Activated effector memory CD4-positive, alpha-beta T cell treated with anti-CD3 and anti-CD28 coated beads, Interleukin-2, amount 50 U/mL, for 16 hours (primary cell): ENCODE measurements at regions not wholly inside any gene's neighbourhood (a gene's known extent, or its start where the extent isn't known, plus 50 kb on each side); places are given as distances from the start of the nearest gene placed in this dataset.

Experiments
- DNase-seq: peaks from one replicate; pipeline ENCODE4 v3.0.0-alpha.2; 2020

GRCh38 chr17:72303787-72304733 is 183.2 kb downstream of the SOX9 start:
- no peak for DNase-seq

GRCh38 chr17:72304859-72305258 is 184.0 kb downstream of the SOX9 start:
- DNase-seq, result no peak

DNA sequence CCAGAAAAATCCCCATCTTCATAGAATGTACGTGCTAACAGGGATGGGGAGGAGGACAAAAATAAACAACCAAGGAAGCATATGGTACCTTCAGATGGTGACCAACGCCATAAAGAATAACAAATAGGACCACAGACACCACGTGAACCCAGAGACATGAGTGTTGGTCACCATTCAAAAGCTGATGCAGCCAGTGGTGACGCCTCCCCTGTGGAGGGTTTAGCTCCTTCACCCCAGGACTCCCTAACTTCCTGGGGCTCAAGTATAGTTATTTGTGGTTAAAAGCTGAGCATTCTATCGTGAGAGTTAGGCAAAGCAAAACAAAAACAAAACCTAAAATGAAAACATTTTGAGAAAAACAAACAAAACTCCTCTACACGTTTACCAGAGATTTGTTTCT is 184.7 kb downstream of the SOX9 start:
- no peak for DNase-seq

DNA sequence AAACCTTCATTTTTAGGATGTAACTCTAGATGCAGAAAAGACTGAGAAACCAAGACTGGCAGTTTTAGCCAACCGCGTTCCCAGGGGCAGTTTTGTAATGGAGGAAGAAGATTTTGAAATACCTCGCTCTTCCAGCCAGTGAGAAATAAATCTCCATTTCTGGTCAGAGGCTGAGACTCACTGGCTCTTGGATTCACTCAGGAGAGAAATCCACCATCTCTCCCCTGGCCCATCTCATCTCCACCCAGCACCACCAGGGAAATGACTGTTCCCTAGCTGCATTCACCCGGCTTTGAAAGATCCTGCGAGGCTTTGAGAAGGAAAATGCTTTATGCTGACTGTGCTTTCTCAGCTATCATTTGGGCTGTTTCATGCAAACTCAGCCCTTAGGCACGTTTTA is 185.2 kb downstream of the SOX9 start:
- no peak for DNase-seq

GRCh38 chr17:72307836-72308235 is 187.0 kb downstream of the SOX9 start:
- no peak for DNase-seq

DNA sequence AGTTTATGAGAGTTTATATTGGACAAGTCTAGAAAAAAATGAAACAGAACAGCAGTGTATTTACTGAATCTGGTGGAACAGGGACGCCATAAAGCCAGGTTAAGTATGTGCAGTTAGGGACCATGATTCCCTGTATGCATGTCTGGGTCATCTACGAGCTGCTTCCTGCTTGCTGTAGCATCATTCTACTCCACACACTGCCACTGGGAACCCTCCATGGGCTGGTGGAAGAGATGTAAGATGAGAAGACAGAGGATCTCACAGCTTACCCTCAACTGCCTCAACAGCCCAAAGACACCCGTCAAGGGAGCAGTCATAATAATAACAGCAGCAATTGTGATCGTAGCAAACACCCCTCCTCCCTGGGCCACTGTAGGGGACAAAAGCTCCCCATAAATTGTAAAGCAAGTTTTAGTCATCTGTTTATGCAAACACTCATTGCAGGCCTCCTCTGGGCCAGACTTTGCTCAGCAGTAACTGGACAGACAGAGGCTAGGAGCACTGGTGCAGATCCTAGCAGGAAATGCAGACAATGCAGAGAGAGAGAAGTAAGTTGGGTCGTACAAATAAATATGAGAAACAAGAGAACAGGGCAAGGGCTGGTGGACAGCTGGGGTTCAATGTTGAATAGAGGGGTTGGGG is 188.0 kb downstream of the SOX9 start:
- no peak for DNase-seq

DNA sequence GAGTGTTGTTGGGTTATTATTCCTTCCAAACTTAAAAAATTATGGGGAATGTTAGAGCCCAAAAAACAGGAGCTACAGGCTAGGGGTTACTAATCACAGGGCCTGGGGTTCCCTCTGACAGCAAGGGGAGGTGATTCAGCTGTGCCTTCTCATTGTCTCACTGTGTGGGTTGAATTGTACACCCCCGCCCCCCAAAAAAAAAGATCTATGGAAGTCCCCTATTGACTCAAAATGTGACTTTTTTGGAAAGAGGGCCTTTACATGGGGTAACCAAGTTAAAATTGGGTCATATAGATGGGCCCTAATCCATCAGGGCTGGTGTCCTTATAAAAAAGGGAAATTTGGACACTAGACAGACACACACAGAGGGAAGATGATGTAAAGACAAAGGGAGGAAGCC is 190.2 kb downstream of the SOX9 start:
- DNase-seq, result no peak

- no peak for DNase-seq
Measured at GRCh38 chr17:72315122-72315913, 194.5 kb downstream of the SOX9 start.

- DNase-seq, result no peak
Measured at GRCh38 chr17:72318131-72318530, 197.3 kb downstream of the SOX9 start.

DNA sequence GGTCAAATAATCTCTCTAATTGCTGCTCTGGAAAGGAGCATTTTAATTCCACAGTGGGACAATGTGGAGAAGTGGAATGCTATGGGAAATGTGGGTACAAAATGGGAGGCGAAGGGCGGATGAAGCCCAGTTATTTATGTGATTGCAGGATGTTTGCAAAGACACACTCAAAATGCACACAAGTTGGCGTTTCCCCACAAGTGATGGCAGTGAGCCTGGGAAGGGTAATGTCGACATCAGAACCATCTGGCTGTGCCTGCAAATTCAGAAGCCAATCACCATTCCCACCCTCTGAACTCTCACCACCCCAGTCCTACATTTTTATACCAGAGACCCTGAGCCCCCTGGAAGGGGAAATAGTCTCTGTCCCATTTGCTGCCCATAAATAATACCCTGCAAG is 201.1 kb downstream of the SOX9 start:
- no peak for DNase-seq

DNA sequence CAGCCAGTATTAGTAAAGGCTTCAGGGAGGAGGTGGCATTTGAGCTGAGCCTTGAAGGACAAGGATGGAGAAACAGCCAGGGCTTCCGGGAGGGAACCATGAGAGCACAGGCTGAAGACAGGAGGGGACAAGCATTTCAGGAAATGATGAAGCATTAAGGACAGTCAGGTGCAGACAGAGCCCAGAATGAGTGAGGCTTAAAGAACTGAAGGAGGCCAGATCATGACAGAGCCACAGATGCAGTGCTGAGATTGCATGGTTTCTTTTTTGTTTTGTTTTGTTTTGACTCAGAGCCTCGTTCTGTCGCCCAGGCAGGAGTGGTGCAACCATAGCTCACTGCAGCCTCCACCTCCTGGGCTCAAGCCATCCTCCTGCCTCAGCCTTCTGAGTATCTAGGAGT is 211.5 kb downstream of the SOX9 start:
- no peak for DNase-seq

- no peak for DNase-seq
Measured at GRCh38 chr17:72333570-72333969, 212.8 kb downstream of the SOX9 start.

DNA sequence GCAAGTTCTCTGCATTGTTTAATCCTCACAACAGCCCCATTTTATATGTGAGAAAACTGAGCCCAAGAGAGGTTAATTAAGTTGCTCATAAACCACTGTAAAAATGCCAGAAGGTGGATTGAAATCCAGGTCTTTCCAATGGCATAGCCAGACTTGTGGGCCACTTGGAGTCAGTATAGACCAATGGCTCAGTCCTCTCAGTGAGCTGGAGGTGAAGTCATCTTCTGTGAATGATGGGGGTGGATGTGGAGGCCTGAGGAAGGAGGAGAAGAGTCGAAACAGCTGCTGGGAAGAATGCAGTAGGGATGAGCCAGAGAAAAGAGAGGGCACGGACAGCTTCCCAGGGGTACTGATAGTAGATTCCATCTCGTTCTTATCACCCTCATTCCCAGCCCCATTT is 213.4 kb downstream of the SOX9 start:
- no peak for DNase-seq

DNA sequence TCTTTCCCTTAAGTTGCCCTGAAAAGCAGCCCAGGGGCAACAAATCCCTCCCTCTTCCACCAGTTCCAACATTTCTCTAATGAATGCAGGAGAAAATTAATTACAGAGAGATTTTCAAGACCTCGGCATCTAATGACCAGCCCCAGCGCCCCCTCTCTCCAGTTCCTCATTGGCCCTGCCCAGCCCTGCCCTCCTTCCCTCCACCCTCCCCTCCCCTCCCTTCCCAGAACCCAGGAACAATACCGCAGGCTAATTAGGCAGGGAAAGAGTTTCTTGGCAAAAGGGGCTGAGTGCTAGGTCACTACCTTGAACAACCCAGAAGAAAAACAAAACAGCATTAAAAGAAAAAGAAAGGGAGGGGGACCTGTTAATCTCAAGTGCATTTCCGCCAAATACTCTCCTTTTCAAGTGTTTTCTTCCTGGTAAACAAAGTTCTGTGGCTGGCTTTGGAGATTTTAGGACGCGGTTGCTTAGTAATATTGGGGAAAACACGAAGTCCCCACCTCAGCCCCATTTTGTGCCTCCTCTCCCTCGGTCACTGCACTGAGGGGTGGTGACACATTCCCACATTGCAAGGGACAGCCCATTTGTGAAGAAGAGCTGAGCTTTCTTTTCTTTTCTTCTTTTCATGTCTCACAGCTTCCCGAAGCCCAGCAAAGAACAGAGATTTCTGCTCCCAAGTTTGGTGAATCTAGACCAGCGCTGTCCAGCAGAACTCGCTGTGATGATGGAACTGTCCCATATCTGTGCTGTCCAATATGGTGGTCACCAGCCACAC is 215.4 kb downstream of the SOX9 start:
- no peak for DNase-seq

- DNase-seq, result no peak
Measured at GRCh38 chr17:72336804-72337070, 215.9 kb downstream of the SOX9 start.

DNA sequence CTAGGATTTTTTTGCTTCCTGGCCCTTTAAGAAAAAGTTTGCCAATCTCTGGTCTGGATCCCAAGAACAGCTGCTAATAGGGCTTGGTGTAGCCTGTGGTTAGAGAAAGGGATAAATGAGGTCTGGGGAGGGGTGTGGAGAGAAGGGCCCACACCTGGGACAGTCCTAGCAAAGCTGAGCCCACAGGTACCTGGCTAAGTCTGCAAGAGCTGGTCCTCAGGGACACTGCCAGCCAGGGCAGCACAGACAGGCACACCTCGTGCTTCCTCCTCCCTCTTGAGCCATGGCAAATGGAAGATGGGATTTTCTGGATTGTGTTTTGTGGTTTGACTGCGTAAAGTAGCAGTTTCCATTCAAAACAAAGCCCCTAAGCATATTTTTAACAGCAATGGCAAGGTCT is 217.5 kb downstream of the SOX9 start:
- DNase-seq, result no peak

- no peak for DNase-seq
Measured at GRCh38 chr17:72338847-72339790, 218.3 kb downstream of the SOX9 start.

DNA sequence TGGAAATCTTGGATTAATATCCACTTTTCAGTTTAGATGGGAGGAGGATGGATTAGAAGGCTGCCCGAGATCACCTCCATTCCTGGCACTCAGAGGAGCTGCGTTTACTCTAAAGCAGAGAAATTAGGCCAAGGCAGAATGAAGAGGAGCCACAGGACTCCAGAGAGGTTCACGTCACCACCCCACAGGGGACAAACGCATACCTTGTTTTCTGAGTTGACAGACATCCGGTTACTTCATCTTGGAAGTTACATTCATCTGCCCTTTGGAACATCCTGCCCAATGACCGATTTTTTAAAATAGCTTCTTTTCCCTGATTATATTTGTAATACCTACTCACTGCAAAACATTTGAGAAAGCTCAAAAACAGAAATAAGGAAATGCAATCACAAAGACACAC is 220.0 kb downstream of the SOX9 start:
- no peak for DNase-seq

GRCh38 chr17:72342061-72342460 is 221.2 kb downstream of the SOX9 start:
- DNase-seq, result no peak

DNA sequence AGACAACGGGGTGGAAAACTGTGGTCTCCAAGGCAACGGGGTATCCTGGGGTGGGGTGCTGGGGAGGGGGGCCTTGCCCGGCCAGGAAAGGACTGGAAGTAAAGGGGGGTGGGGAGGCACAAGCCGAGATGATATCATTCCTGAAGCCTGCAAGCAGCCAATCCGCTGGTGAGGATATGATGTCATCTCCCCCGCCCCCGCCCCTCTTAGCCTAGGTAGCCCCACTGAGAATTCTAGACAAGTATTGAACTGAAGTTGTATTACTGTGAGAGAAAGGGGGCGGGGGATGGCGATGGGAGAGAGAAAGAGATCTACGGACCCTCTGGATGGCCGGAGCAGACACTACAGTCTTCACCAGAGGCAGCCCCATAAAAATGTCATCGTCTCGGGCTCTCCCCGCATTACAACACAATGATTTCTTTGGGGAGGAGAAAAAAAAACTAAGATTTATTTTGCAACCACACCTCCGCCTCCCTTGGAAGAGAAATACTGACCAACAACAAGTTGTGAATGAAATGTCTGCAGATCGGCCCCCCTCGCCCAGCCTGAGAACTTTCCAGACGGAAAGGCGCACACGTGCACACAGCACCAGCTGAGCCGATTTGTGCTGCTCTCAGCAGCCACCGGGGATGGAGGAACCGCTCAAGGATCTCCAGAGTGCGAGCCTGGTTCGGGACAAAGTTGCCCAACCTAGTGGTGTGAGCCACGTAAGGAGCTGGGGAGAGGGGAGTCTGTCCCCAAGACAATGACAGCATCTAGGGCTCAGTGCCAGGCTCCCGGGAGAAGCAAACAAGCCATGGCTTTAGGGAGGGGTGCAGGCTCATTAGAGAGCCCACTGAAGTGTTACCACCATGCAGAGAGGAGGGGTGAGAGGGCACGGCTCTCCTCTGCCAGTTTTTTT is 222.1 kb downstream of the SOX9 start:
- no peak for DNase-seq

- no peak for DNase-seq
Measured at GRCh38 chr17:72343911-72344310, 223.1 kb downstream of the SOX9 start.
